HG03342 (cell line): ENCODE measurements at regions not wholly inside any gene's neighbourhood (a gene's known extent, or its start where the extent isn't known, plus 50 kb on each side); places are given as distances from the start of the nearest gene placed in this dataset.
"Not testable (repeated sequence)": the region's sequence is repeated elsewhere in the genome, so short reads cannot be mapped to it uniquely, and the experiment has no call there.

Source experiments
- ATAC-seq: cut with Tn5 transposase; IDR thresholded peaks from one replicate; pipeline ENCODE4 v1.9.1; 2021; ENCODE audit warnings: mild to moderate bottlenecking, moderate library complexity; ENCODE audit not compliant: unreplicated experiment

DNA sequence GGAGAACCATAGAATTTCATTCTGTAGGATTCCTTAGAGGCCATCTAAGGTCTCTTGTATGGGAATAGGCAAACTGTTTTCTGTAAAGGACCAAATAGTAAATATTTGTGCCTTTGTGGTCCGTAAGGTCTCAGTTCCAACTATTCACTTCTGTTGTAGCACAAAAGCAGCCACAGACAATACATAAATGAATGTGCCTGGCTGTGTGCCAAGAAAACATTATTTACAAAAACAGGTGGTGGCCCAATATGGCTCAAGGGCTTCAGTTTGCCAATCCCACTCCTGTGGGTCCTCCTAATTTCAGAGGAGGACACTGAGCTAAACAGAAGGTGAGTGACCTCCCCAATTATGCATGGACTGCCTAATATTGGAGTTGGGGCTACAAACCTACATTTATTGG is 67.6 kb upstream of the EDEM3 start:
- ATAC-seq: no peak

- ATAC-seq: no peak
These were observed 67.0 kb upstream of the EDEM3 start for GRCh38 chr1:184821658-184822057.

GRCh38 chr1:184820956-184821355 is 66.3 kb upstream of the EDEM3 start:
- ATAC-seq: no peak

DNA sequence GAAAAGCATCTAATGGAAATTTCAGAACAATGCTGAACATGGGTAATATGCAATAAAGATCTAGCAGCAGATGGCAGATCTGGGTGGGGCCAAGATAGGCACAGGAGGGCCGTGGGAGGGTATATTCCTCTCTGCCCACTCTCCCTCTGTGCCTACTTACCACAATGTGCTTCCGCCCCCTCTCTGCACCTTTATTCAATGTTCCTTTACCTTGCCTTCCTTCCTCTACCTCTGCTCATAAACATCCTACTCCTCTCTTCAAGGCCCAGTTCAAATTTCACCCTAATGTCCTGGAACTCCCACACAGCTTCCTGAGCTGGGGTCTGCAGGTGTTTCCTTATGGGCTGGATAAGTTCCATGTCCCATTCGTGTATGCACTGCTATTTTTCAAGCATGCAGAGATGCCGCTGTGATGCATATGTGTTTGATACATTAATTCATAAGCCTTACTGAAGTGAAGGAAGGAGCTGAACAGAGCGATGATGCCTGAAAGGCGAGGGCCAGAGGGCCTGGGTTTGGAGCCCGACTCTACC is 65.6 kb upstream of the EDEM3 start:
- ATAC-seq: no peak

- ATAC-seq: no peak
These were observed 64.0 kb upstream of the EDEM3 start for GRCh38 chr1:184818646-184819045.

DNA sequence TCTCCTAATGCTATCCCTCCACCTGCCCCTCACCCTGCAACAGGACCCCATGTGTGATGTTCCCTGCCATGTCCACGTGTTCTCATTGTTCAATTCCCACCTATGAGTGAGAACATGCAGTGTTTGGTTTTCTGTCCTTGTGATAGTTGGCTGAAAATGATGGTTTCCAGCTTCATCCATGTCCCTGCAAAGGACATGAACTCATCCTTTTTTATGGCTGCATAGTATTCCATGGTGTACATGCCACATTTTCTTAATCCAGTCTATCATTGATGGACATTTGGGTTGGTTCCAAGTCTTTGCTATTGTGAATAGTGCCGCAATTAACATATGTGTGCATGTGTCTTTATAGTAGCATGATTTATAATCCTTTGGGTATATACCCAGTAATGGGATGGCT is 62.3 kb upstream of the EDEM3 start:
- ATAC-seq: not testable (repeated sequence)

GRCh38 chr1:184813528-184814089 is 59.0 kb upstream of the EDEM3 start:
- ATAC-seq: no peak

DNA sequence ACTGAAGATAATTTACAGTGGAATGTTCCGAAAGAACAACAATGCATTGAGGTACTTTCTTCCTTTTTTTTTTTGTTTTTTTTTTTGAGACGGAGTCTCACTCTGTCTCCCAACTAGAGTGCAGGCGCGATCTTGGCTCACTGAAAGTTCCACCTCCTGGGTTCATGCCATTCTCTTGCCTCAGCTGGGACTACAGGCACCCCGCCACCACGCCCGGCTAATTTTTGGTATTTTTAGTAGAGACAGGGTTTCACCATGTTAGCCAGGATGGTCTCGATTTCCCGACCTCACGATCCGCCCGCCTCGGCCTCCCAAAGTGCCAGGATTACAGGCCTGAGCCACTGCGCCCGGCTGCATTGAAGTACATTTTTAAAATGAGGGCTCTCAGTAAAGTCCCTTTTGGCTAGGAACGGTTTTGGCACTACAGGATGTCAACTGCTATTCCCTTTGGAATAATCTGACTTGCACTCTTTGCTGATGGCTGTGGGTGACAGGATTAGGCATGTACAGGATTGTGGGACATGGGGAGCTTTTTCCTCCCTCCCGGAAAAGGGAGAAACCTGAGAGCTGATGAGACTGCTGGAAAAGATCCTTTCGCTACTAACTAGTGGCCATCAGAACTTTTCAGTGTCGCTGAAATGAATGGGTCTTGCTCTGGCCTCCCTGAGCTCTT is 56.9 kb upstream of the EDEM3 start:
- ATAC-seq: no peak

DNA sequence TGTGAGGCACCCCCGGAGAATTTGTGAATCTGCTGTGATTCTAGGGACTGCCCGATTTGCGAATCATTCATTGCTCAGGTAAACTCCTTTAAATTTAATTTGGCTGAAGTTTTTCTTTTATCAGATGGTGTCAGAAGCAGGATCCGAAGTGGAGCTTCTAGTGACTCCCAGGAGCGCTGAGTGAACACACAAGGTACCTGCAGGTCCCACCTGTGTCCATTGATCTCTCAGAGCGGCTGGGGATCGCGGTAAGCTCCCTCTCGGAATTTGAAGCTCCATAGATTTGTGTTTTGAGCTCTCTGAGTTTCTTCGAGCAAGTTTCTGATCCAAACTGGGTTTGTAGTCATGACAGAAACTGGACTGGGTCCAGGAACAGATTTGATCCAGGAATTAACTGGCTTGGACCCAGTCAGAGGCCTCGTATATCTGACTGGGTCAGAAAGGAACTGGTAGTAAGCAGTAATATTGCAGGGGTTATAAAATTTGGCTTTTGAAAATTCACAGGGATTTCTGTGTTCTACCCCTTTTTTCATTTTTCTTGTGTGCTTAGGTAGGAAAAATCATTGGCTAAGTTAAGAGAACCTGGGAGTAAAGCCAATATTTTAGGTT is 56.2 kb upstream of the EDEM3 start:
- ATAC-seq: no peak

GRCh38 chr1:184806296-184806721 is 51.7 kb upstream of the EDEM3 start:
- ATAC-seq: no peak

GRCh38 chr1:184805667-184806295 is 51.1 kb upstream of the EDEM3 start:
- peak; percentile 78 for ATAC-seq
